Amygdala (tissue), 56 donors: ENCODE measurements at regions not wholly inside any gene's neighbourhood (a gene's known extent, or its start where the extent isn't known, plus 50 kb on each side); places are given as distances from the start of the nearest gene placed in this dataset.
"Not testable (repeated sequence)": the region's sequence is repeated elsewhere in the genome, so short reads cannot be mapped to it uniquely, and the experiment has no call there.

Experiments
- DNase-seq, 56 donors: peaks; one replicate each; lab custom pipeline; 2025; lab: John Stamatoyannopoulos, UW

DNA sequence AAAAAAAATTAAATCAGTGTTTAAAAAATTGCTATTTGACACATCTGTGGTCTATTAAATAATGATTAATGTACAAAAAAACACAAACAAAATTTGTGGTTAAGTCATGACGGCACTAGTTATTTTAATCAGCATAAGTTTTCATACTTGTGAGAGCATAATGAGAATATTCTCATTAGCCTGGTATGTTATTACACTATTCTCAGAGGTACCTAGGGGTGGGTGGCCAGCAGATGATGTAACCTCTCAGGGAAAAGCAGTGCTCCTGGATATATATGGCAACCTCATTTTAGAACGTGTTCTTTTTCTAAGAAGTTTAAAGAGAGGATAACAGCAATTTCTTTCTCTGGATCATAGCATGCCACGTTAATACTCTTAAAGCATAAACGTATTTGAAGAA is 109.2 kb downstream of the GJA1 start:
- no peak for DNase-seq

GRCh38 chr6:121548131-121548530 is 112.7 kb downstream of the GJA1 start:
- DNase-seq, result no peak

DNA sequence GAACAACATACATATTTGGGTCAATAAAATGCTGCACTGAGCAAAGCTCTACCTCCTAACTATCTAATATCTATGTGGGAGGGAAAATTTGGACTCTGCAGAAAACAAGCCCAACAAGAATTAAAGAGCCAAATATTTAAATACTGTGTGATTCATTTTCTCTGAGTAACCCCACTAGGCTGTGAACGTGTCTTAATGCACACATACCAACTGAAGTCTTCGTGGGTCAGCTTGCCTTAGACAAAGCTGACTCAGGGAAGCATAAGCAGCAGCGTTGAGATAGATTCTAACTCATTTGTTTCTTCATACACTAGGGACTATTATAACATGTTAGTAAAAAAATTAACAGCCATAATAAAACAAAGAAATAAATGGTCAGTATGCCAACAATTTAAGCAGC is 114.3 kb downstream of the GJA1 start:
- DNase-seq, result no peak

DNA sequence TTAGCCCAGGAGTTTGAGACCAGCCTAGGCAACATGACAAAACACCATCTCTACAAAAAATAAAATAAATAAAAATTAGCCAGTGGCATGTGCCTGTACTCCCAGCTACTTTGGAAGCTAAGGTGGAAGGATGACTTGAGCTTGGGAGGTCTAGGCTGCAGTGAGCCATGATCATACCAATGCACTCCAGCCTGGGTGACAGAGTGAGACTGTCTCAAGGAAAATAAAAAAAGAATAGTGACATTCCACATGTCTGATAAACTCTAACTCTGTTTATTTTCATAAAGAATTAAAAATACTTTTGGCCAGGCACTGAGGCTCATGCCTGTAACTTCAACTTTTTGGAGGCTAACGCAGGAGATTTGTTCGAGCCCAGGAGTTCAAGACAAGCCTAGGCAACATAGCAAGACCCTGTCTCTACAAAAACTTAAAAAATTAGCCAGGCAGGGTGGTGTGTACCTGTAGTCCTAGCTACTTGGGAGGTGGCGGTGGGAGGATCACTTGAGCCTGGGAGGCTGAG is 115.1 kb downstream of the GJA1 start:
- DNase-seq, result no peak

GRCh38 chr6:121555201-121555600 is 119.8 kb downstream of the GJA1 start:
- no peak for DNase-seq

DNA sequence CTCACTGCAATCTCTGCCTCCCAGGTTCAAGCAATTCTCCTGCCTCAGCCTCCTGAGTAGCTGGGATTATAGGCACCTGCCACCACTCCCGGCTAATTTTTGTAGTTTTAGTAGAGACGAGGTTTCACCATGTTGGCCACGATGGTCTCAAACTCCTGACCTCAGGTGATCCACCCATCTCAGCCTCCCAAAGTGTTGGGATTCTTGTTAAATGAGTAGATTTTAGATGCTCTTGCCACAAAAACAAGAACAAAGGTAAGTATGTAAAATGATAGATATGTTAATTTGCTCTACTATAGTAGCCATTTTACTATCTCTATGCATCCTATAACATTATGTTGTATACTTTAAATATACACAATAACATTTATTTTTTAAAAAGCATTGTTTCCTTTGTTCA is 120.7 kb downstream of the GJA1 start:
- not testable (repeated sequence) for DNase-seq

GRCh38 chr6:121557146-121557940 is 121.9 kb downstream of the GJA1 start:
- DNase-seq, result no peak

- DNase-seq, result no peak
Observed at GRCh38 chr6:121559611-121560269, 124.3 kb downstream of the GJA1 start.

DNA sequence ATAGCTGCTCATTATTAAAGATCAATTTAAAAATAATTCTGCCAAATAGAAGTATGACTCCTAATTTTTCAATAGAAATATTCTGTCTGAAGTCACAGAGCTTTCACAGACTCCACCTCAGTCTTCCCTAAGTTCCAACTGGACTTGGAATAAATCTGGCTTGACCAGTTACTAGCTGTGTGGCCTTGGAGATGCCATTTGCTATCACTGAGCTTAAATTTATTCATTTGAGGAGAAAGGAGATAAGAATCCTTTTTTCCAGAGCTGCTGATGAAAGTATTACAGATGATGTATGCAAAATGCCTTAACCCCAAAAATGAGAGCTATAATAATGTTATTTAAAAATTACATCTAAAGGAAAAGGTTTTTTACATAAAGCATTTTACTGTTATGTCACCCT is 125.0 kb downstream of the GJA1 start:
- DNase-seq, result no peak

DNA sequence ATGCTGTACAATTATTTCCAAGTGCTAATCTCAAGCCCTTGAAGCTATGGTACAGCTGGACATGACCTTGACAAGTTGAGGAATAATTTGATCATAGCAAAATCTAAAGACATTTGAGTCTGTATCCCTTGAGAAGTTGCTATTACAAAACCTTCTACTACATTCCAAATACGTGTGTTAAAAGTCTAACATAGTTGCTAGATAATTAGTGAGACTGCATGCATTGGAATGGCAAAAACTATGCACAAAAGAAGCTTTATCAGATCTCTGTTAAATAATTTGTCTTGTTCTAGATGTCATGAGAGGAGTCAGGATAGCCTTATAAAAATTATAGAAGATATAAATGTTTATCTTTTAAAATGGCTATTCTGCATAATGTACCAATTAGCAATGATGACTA is 127.8 kb downstream of the GJA1 start:
- no peak for DNase-seq

GRCh38 chr6:121564529-121564928 is 129.1 kb downstream of the GJA1 start:
- DNase-seq, result not testable (repeated sequence)

GRCh38 chr6:121571455-121571854 is 136.0 kb downstream of the GJA1 start:
- DNase-seq, result no peak

DNA sequence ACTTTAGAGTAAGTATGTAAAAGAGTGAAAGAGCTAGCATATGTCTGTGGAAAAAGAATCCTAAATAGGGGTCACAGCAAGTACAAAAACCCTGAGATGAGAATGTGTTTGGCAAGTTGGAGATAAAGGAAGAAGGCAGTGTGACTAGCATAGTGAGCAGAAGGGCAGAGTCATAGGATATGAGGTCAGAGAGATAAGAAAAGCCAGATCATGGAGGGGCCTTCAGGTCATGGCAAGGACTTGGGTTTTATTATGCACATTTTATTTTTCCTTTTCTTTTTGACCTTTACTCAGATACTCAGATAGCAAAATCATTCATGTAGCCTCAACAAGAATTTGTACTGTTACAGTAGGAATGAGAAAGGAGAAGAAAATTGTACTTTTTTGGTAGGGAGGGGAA is 138.0 kb downstream of the GJA1 start:
- no peak for DNase-seq

GRCh38 chr6:121578216-121578615 is 142.8 kb downstream of the GJA1 start:
- no peak for DNase-seq

DNA sequence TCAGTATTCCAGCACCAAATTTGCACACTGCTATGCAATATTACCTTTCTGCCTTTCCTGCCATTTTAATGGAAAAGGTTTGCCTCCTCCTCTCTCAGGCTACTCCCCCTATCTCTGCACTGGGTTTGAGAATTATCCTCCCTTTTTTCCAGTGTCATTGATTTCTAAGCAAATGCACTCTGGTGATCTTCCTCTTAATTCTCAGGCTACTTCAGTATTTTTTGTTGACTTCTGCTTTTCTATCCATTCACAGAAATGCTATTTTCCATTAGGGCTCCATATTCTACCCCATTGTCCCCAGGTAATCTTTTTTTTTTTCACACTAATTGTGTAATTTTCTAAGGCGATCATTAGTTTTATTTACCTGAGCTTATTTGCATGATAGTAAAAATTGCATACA is 144.0 kb downstream of the GJA1 start:
- DNase-seq, result no peak

- no peak for DNase-seq
Observed at GRCh38 chr6:121581327-121581726, 145.9 kb downstream of the GJA1 start.

DNA sequence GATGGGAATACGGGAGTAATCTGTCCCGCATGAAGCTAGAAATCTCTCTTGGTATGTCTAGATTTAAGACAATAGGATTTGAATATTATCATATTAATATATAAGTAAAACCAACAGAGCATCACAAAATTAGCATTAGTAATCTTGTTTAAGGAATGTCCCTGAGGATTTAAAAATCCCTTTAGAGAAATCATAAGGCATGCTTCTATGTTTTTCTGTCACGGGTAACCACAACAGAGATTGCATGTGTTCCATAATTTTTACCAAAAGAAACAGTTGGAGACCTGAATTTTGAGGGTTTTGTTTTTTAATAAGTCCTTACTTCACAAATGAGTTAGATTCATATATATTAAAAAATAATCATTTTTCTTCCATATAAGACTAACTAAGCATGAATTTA is 146.8 kb downstream of the GJA1 start:
- no peak for DNase-seq

DNA sequence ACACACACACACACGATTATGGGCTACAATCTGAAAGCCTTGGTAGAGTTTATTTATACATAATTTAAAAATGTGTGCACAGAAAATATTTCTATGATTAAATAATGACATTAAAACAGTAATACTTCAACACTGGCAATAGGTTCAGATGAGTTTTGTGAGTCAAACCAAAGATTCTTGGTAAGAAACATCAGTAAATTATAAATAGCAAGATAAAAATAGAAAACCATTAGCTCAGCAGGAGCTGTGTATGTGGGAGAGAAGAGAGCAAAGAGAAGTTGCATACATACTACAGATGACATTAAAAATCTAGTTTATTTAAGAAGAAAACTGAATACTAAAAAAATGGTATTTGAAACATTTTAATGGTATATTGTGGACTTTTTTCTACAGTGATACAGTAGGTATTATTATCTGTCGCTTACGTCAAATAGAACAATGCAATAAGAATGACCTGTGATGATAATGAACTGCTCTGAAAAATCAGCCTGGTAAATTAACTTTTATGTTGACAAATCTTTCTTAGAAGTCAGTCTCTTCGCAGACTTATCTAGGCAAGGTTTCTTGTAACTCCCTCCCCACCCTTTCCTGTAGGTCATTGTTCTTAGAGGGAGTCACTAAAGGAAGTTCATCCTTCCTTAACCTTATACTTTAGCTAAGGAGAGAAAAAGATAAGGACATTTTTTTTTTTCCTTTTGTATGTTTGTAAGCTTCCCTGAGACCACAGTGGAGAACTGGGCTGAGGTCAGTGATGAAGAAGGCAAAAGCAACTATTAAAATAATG is 149.3 kb downstream of the GJA1 start:
- DNase-seq, result no peak

DNA sequence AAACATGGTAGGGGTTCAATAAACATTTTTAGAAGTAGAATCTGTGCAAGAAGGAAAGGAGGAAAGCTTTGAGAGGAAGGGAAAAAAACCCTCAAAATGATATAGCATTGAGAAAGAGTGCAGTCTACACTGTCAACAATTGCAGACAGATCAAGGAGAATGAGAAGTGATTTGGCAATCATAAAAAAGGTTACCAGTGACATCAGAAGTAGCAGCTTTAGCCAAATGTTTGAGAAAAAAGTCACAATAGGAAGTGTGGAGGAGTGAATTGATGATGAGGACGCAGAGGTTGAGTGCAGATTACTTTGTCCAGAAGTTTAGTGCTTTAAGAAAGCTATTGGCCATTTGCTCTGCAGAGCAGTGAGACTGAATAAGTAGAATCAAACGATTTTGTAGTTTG is 155.0 kb downstream of the GJA1 start:
- DNase-seq, result no peak

DNA sequence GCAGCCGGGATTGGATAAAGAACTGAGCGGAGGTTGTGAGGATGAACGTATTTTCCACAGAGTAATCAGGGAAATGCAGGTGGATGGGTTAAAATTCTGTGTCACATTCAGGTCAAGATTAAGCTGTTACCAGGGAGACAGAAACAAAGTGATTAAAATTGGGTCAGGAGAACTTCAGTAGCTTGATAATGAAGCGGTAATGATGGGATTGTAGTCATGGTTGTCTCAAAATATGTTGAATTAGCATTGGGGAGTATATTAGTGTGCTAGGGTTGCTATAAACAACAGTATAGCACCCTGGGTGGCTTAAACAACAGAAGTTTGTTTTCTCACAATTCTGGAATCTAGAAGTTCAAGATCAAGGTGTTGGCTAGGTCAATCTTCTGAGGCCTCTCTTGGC is 155.5 kb downstream of the GJA1 start:
- DNase-seq, result no peak

- DNase-seq, result no peak
Observed at GRCh38 chr6:121592261-121592935, 157.0 kb downstream of the GJA1 start.
